HG03135 (cell line): ENCODE measurements at regions not wholly inside any gene's neighbourhood (a gene's known extent, or its start where the extent isn't known, plus 50 kb on each side); places are given as distances from the start of the nearest gene placed in this dataset.
A peak's percentile ranks its signal among the peaks of the same experiment; 100 is the strongest.

Source experiments
- ATAC-seq: cut with Tn5 transposase; IDR thresholded peaks from one replicate; pipeline ENCODE4 v1.9.1; 2021; ENCODE audit warnings: mild to moderate bottlenecking, moderate library complexity; ENCODE audit not compliant: unreplicated experiment

DNA sequence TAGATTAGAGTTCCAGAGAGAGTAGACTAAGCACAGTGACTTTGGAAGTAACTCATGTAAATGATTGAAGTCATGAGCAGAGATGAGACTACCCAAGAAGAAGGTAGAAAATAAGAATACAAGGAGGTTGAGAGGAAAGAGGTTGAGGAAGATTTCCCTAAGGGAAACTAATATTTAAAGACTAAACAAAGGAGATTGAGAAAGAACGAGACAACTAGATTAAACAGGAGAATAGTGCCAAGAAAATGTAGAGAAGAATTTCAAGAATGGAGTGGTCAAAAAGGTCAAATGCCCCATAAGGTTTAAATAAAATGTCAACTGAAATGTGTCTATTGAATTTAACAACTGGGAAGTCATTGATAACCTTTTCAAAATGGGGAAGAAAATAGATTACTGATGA, 59.0 kb downstream of the RPS29 start:
- no peak for ATAC-seq

DNA sequence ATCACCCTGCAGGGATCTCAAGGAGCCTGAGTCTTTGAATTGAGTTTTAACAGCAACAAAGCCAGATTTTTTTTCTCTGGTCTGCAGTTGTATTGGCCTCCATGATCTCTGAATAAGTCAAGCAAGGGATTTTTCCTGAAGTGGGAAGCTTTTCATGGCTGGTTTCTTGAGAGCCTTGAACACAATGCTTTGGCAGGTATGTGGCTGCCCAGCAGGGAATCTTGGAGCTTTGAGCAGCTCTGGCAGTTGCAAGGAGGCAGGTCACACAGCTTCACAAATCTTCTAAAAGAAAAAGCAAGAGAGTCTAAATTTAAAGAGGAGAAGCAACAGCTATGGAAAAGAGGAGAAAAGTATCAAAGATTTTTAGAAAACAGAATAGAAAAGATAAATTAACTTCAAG, 60.1 kb downstream of the RPS29 start:
- ATAC-seq, result no peak

DNA sequence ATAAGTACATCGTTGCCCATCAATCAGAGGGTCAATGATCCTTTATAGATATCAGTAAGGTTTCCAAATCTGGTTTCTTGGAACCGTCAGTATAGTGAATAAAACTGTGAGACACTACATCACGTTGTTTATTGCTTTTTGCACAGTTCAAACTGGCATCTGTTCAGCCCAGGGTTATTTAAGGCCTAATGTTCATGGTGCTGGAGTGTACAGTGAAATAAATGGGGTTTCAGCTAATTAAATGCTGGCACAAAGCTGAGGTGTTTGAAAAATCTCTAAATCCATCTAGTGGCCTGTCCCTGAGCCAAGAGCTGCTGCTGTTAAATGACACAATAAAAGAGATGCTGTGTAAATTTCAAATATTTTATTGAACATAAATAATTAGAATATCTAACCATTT, 69.9 kb downstream of the RPS29 start:
- ATAC-seq, result no peak

DNA sequence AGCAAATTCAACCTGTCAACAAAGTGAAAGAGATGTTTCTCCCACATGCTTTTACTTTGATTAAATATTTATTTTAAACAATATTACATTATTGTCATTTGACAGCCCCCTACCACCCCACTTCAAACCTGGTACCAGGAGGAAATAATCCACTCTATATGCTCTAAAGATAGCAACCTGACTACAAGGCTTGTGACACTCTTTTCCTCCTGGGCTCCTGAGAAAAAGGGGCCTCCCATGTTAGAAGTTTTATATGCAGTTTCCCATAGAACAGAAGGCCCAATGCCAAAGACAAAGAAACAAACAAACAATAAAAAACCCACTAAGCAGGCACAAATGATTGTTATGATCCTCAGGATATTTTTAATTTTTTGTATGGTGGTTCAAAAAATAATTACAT, 73.6 kb downstream of the RPS29 start:
- no peak for ATAC-seq

DNA sequence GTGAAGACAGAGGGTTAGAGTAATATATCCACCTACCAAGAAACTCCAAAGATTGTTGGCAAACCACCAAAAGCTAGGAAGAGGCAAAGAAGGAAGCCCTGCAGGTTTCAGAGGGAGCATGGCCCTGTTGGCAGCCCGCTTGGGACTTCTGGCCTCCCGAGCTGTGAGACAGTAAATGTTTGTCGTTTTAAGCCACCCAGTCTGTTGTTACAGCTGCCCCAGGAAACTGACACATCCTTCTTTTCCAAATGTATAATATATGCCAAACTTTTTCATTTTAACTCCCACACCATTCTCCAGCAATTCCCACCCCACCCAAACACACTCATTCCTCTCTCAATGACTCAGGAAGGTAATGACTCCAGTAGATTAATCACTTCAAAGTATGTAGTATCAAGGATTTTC, 74.0 kb downstream of the RPS29 start:
- no peak for ATAC-seq

DNA sequence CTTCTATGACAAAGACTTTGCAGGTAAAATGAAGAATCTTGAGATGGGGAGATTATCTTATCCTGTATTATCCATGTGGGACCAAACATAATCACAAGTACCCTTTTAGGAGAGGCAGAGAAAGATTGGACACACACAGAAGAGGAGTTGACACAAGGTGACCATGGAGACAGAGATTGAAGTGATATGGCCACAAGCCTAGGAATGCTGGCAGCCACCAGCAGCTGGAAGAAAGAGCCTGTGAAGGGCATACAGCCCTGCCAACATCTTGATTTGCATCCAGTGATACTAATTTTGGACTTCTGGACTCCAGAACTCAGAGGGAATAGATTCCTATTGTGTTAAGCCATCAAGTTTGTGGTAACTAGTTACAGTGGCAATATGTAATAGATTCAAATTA, 78.1 kb downstream of the RPS29 start:
- no peak for ATAC-seq

DNA sequence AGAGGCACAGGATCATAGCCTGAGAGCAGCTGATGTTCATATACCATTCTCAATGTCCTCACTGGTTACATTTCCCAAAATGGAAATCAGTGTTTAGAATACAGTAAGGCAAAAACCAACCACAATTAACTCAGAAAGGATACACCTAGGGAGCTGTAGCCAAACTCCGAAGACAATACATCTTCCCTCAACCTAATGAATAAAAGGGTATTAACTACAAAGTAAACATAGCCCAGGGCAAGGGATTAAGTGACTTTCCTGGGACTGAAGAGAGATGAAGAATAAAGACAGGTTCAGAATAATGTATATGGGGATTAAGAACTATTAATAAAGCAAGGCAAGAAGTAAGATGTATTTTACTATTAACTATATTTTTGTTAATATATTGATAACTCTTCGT, 79.5 kb downstream of the RPS29 start:
- ATAC-seq, result no peak

DNA sequence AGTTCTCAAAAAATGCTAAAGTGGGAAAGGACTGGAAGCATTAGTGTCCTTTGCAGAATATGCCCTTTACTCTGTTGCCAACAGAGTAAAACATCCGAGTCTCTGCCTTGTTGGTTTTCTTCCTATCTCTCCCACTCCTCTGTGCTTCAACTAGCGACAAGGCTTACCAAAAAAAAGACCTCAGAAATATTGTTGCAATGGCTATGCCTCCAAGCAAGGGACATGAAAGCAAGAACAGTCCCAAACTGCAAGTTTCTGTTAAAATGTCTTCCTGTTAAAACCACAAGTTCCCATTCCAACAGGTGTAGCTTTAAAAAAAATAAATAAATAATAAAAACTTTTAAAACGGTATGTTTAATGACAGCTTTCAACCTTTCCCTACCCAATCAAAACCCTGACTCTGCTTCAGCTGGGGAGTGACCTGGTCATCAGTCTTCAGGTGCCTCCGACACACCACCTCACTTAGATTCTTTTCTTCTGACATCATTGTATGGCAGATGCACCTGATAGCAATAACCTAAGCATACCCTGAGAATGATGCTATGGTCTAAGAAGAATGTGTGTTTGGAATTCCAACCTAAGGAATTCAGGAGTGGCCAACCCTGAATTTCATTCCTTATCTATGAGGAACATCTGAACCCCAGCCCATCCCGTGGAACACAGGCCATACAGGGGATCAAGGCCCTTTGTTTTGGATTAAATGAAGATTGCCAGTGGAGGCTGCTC, 81.0 kb downstream of the RPS29 start:
- no peak for ATAC-seq

DNA sequence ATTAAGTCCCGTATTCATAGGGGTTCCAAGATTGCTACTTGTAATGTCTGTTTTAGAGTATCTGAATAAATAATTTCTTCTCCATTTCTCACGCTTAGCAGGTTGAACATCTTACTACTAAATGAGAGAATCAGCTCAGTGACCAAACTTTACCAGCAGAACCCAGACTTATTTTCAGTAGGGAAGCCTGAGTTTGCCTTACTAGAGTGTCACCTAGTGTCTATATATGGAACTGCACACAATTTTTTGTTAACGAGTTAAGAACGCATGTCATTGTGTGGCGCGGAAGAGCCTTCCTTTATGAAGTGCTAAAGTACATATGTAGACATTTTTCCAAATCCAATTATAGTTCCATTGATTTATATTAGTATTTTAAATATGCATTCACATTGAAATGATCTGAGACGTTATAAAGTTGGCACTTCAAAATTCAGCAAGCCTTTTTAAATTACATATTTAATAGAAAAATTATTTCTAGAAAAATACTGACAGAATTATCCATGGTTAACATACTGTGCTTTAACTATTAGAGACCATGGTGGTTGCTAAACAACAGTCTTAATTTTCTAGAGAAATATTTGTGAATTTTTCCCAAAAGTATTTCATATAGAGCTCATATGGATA, 88.3 kb downstream of the RPS29 start:
- peak; percentile 77 for ATAC-seq

DNA sequence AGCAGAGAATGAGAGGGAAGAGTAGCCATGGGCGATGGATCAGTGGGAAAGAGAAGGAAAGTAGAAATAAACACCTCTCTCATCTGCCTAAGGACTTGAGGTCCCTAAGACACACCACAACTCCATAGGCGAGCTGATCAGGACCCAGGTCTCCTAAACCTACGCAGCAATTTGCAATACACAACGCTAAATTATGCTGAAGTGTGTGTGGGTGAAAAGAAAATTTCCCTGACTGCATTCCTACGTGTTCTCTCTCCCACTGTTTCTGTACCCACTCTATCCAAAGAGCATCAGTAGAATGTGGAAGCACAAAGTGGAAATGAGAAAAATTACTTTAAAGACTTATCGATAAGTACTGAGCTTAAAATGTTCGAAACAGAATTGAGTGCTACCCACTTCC, 88.9 kb downstream of the RPS29 start:
- no peak for ATAC-seq

DNA sequence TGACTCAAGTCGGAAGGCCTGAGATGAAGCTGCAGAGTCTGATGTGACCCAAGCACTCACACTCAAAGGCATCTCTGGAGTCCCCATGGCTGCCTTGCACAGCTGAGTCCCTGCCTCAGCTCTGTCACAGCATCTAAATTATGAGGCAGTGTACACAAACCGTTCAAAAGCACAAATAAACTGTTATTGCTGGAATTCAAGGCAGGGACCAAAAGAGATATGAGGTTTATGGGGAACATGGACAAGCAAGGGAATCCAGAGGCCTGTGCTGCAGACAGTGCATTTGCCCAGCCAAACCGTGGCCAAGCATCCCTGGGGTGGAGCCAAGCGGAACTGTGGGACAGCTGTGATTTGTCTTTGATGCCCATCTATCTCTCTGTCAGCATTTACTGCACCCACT, 91.3 kb downstream of the RPS29 start:
- ATAC-seq, result no peak

DNA sequence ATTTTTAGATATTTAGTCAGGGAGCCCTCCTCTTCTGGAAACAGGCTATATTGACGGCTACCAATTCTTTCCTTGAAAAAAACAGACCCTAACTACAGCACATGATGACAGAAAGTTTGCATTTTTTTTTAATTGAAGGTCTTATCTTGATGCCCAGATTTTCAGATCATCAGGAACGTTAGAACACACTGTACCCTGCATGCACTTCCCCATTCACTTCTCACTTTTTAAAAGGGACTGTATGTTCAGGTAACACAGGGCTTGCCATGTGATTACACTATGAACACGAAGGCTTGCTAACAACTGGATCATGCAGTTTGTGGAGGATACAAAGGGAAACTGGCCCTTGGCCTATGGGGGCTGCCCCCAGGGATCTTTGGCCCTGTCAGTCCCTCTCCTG, 92.6 kb downstream of the RPS29 start:
- no peak for ATAC-seq

DNA sequence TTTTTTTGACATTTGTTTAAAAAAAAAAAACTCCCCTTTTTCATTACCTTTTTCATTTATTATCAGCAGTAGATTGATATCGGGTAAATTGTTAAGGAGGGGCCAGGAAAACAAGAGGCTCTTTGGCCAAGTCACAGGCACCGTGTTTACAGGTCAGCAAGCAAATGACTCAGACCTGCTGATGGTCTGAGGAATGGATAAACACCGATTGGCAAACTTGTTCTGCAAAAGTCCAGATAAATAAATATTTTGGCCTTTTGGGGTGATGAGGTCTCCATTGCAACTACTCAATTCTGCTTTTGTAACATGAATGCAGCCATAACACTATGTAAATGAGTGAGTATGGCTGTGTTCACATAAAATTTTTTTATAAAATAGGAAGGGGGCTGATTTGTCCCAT, 94.0 kb downstream of the RPS29 start:
- no peak for ATAC-seq

DNA sequence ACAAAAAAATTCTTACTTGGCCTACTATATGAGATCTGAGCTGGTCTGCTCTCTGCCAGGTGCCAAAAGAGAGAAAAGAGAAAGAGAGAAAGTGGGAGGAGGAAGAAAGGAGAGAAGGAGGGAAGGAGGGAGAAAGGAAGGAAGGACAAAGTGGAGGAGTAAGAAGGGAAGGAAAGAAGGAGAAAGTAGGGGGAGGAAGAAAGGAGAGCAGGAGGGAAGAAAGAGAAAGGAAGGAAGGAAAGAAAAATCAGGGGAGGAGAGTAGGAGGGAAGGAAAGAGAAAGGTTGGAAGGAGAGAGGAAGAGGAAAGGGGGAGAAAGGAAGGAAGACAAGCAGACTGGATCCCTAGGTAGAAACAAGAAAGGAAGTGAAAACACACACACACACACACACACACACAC, 96.8 kb downstream of the RPS29 start:
- ATAC-seq, result no peak

DNA sequence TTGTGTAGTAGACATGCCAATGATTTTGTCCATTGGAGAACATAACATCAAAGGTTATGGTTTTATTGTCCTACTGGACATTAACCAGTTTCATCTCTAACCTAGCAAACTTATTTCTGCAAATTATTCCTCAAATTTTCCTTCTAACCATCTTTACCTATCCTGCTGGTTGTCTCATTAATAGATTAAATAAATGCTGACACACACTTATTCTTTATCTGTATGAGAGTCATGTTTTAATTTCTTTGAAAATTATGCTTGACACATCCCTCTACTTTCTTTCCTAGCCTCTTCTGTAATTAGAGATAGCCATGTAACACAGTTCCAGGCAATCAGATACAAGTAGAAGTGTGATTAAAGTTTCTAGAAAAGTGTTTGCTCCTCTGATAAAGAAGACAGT, 98.9 kb downstream of the RPS29 start:
- no peak for ATAC-seq

DNA sequence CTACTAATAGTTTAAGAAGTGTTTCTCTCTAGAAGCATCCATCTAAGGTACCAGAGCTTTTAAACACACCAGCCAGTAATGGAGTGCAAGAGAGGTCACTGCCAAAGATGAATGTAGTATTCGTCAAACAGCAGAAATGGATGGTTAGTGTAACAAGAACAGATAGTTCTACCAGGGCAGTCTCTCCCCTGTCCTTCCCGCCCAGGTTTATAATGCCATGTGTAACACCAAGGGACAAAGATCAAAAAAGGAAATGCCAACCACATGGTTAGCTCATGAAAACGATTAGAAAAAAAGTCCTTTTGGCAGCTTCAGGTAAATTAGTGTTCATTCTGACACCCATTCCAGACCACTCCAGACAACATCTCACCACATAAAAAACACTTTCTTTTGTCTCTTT, 100.9 kb downstream of the RPS29 start:
- ATAC-seq, result no peak

DNA sequence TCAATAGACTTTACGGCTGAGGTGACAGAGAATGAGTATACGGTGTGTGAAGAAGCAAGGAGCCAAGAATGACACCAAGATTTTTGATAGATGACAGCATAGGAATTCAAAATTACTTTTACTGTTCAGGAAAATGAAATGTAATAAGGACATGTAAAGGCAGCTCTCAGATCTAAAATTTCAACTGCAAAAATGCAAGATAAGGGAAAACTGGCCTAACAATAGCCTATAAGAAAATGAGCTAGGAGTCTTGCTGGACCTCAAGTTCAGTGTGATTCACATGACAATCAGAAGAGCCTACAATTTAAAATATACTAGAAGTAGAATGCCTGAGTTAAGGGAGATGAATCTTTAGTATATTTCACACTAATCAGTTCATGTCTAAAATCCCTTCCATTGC, 102.0 kb downstream of the RPS29 start:
- no peak for ATAC-seq

DNA sequence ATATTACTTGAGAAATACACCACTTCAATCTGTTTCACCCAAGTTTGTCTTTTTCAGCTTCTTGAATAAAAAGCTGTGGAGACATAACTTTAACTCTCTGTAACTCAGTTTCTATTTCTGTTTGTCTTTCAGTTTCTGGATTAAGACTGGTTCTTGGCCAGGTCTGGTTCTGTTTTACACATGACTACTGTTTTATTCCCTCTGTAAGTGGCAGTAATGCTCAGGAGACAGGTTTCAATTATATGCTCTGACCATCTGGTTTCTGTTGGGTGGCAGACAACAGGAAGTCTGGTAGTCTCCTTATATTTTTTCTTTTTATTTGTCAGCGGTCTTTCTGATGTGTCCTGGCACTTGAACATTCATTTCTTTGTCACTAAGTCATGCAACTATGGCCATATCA, 102.9 kb downstream of the RPS29 start:
- peak; percentile 80 for ATAC-seq

DNA sequence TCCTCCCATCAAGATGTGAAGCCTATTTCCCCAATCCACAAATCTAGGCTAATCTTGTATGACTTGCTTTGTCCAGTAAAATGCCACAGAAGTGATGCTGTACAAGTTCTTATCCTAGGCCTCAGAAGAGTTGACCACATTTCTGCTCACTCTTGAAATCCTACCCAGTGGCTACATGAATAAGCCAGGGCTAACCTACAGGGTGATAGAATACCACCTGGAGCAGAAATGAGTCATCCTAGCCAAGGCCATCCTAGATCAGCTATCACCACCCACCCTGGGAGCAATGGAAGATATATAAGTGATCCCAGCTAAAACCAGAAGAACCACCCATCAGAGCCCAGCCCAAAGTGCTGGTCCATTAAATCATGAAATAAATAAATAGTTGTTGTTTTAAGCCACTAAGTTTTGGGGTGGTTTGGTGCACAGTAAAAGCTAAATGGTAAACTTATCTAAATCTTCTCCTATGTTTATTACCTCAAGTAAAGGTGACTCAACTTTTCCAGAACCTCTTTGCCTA, 105.1 kb downstream of the RPS29 start:
- ATAC-seq, result no peak

DNA sequence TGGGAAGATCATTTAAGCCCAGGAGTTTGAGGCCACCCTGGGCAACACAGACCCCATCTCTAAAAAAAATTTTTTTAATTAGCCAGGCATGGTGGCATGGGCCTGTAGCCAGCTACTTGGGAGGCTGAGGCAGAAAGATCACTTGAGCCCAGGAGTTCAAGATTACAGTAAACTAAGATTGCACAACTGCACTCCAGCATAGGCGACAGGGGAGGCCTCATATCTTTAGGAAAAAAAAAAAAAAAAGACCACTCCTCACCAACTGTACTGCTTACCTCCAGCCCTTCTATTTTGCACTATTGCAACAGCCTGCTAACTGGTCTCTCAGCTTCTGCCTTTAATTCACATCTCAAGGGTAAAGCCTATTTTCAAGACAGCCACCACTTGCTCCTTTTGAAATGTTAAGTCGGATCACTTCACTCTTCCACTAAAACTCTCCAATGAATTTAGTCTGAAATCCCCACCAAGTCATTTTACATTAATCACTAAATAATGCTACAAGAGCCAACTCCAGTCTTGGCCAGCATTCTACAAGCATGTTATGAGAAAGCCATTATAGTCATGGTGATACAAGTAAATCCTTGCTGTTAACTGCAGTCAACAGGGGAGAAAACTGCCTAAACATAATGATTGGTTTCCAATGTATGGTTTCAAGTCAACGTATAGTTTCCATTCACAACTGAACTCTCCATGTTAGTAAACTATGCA, 106.0 kb downstream of the RPS29 start:
- no peak for ATAC-seq

DNA sequence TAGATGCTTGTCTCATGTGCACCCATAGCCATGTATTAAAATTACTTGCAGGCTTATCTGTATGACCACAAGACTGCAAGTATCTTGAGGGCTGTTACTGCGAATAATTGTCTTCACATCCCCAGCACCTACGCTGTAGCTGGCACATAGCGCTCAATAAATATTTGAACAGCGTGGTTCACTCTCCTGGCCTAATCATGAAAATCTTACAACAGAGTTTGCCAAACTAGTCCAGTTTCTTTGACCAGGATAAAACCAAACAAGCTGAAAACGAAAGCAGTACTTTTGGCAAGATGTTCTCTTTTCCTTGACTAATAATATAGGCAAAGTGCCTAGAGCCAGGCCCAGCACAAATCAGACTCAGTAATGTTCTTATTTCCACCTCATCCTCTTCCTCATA, 106.7 kb downstream of the RPS29 start:
- no peak for ATAC-seq

DNA sequence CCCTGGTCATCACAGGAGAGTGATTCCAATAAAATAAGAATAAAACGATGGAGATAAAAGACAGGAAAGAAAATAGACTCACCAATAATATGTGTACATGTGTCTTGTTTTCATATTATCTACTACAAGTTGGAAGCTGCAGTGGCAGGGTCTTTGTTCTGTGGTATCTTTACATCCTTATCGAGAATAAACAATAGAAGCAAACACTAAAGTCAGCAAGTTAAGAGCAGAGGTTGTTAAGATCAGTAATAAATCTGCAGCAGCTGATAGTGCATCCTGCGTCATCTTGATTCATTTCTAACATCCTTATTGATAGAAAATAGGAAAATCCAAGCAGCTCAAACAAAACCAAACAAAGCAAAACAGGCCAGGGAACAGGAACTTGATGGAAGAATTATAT, 107.4 kb downstream of the RPS29 start:
- ATAC-seq, result no peak
